GM23338 (cell line): ENCODE measurements at regions not wholly inside any gene's neighbourhood (a gene's known extent, or its start where the extent isn't known, plus 50 kb on each side); places are given as distances from the start of the nearest gene placed in this dataset.

Source experiments
- EZH2phosphoT487 ChIP-seq: fragments of 200-600 bp; sonication (generic); IDR thresholded peaks from one replicate; pipeline ENCODE4 v1.8.1; 2018; ENCODE audit warnings: antibody characterized with exemption; ENCODE audit not compliant: unreplicated experiment
- JUNB ChIP-seq: IDR thresholded peaks from one replicate; pipeline ENCODE4 v1.6.1; 2016; ENCODE audit warnings: antibody characterized with exemption; ENCODE audit not compliant: unreplicated experiment
- TF ChIP-seq, protein P1 (sequence below): fragments of 250-450 bp; sonication (Bioruptor Pico); IDR thresholded peaks from 2 replicates; pipeline ENCODE4 v1.5.0; 2020; ENCODE audit warnings: mild to moderate bottlenecking, moderate library complexity
- TF ChIP-seq, protein P2 (sequence below), 2 experiments: fragments of 200-600 bp in 1 of 2; sonication (generic) in 1 of 2; conservative IDR thresholded peaks; 2 replicates each; pipeline versions ENCODE4 v1.5.1 to v1.6.1; 2016 to 2017; ENCODE audit warnings: antibody characterized with exemption in 2 of 2, low read depth in 2 of 2, mild to moderate bottlenecking in 2 of 2, moderate library complexity in 1 of 2

DNA sequence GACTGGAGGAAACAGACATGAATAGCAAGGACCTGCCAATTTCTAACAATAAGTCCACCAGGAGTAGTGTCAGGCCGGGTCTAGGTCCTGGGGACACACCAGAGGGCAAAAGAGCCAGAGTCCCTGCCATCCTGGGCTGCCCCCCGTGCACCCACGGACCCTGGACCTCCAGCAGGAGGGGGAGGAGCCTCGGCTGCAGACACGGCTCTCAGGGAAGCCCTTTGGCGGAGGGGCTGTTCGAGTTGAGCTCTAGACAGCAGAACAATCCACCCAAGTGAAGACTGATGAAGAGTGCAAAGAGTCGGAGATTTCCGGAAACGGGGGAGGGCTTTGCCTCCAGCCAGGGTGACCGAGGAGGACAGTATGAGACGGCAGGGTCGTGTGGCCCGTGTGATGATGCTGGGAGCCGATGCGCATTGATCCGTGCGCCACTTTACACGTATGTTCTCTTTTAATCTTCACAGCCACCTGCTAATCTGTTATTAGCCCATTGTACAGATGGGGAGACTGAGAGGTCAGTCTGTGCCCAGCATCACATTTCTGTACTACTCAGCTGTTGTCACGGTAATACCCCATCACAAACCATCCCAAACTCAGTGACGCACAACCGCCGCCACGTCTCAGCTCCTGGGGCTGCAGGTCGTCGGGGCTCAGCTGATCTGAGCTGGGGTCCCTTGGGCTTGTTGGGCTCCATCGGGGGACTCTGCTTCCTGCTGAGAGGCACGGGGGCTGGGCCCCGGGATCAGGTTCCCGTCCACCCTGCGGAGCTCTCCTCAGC, 502.0 kb downstream of the PREX1 start:
- TF ChIP-seq, protein P1, sequence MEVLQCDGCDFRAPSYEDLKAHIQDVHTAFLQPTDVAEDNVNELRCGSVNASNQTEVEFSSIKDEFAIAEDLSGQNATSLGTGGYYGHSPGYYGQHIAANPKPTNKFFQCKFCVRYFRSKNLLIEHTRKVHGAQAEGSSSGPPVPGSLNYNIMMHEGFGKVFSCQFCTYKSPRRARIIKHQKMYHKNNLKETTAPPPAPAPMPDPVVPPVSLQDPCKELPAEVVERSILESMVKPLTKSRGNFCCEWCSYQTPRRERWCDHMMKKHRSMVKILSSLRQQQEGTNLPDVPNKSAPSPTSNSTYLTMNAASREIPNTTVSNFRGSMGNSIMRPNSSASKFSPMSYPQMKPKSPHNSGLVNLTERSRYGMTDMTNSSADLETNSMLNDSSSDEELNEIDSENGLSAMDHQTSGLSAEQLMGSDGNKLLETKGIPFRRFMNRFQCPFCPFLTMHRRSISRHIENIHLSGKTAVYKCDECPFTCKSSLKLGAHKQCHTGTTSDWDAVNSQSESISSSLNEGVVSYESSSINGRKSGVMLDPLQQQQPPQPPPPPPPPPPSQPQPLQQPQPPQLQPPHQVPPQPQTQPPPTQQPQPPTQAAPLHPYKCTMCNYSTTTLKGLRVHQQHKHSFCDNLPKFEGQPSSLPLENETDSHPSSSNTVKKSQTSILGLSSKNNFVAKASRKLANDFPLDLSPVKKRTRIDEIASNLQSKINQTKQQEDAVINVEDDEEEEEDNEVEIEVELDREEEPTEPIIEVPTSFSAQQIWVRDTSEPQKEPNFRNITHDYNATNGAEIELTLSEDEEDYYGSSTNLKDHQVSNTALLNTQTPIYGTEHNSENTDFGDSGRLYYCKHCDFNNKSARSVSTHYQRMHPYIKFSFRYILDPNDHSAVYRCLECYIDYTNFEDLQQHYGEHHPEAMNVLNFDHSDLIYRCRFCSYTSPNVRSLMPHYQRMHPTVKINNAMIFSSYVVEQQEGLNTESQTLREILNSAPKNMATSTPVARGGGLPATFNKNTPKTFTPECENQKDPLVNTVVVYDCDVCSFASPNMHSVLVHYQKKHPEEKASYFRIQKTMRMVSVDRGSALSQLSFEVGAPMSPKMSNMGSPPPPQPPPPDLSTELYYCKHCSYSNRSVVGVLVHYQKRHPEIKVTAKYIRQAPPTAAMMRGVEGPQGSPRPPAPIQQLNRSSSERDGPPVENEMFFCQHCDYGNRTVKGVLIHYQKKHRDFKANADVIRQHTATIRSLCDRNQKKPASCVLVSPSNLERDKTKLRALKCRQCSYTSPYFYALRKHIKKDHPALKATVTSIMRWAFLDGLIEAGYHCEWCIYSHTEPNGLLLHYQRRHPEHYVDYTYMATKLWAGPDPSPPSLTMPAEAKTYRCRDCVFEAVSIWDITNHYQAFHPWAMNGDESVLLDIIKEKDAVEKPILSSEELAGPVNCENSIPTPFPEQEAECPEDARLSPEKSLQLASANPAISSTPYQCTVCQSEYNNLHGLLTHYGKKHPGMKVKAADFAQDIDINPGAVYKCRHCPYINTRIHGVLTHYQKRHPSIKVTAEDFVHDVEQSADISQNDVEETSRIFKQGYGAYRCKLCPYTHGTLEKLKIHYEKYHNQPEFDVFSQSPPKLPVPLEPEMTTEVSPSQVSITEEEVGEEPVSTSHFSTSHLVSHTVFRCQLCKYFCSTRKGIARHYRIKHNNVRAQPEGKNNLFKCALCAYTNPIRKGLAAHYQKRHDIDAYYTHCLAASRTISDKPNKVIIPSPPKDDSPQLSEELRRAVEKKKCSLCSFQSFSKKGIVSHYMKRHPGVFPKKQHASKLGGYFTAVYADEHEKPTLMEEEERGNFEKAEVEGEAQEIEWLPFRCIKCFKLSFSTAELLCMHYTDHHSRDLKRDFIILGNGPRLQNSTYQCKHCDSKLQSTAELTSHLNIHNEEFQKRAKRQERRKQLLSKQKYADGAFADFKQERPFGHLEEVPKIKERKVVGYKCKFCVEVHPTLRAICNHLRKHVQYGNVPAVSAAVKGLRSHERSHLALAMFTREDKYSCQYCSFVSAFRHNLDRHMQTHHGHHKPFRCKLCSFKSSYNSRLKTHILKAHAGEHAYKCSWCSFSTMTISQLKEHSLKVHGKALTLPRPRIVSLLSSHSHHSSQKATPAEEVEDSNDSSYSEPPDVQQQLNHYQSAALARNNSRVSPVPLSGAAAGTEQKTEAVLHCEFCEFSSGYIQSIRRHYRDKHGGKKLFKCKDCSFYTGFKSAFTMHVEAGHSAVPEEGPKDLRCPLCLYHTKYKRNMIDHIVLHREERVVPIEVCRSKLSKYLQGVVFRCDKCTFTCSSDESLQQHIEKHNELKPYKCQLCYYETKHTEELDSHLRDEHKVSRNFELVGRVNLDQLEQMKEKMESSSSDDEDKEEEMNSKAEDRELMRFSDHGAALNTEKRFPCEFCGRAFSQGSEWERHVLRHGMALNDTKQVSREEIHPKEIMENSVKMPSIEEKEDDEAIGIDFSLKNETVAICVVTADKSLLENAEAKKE (CRISPR knock-in tag): no peak
- TF ChIP-seq EZH2phosphoT487: no peak
- TF ChIP-seq, protein P2, sequence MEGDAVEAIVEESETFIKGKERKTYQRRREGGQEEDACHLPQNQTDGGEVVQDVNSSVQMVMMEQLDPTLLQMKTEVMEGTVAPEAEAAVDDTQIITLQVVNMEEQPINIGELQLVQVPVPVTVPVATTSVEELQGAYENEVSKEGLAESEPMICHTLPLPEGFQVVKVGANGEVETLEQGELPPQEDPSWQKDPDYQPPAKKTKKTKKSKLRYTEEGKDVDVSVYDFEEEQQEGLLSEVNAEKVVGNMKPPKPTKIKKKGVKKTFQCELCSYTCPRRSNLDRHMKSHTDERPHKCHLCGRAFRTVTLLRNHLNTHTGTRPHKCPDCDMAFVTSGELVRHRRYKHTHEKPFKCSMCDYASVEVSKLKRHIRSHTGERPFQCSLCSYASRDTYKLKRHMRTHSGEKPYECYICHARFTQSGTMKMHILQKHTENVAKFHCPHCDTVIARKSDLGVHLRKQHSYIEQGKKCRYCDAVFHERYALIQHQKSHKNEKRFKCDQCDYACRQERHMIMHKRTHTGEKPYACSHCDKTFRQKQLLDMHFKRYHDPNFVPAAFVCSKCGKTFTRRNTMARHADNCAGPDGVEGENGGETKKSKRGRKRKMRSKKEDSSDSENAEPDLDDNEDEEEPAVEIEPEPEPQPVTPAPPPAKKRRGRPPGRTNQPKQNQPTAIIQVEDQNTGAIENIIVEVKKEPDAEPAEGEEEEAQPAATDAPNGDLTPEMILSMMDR (conservative IDR thresholded peaks at IDR 0.05; ENCODE audit: low read depth in 2 of 2): no peak
- no peak for TF ChIP-seq JUNB
